K562 (cell line): ENCODE measurements at regions not wholly inside any gene's neighbourhood (a gene's known extent, or its start where the extent isn't known, plus 50 kb on each side); places are given as distances from the start of the nearest gene placed in this dataset.

Experiments
- ATAC-seq: fragments of 200-7000 bp; cut with Tn5 transposase; 3 replicates; pipeline ENCODE4 v1.9.1; 2020; ENCODE audit warnings: moderate library complexity
- BruUV-seq: library from RNA; stranded (reverse); fragments of 400-500 nt; replicated peaks from 2 replicates; lab custom pipeline; 2021; lab: Mats Ljungman, UMichigan
- CTCF ChIA-PET: fragments of 300-600 bp; formaldehyde crosslinking; extraction: SDS; loops from one replicate; lab custom pipeline; 2021; ENCODE audit warnings: low intra/inter-chr PET ratio; lab: Yijun Ruan, JAX
- POLR2A ChIA-PET: fragments of 300-600, 350-650 bp; sonication (Branson Sonifier 250); formaldehyde crosslinking; extraction: SDS; loops from one replicate; lab custom pipeline; 2021; ENCODE audit warnings: antibody characterized with exemption, inconsistent platforms; lab: Yijun Ruan, JAX
- DNase-seq, 4 experiments: peaks; one replicate each; pipeline versions ENCODE4 v3.0.0 to v3.0.0-alpha.2; 2011 to 2018; ENCODE audit warnings: low spot score in 3 of 4, mixed read lengths in 3 of 4; ENCODE audit errors: extremely low read depth in 1 of 4
- FAIRE-seq: peaks from 2 replicates; lab custom pipeline; 2011; peaks lifted over from hg19 to GRCh38; lab: Jason Lieb, UNC
- H2AFZ ChIP-seq: 2 replicates; pipeline ENCODE4 v1.6.0; 2011; ENCODE audit warnings: low read depth, low read length, control low read depth, inconsistent platforms
- H3K27ac ChIP-seq: fragments of 200-600 bp; 3 replicates; pipeline ENCODE4 v1.8.0; 2011; ENCODE audit warnings: low read depth, mild to moderate bottlenecking, control low read depth, inconsistent platforms, low read length, moderate library complexity, mixed read lengths; ENCODE audit errors: extremely low read depth
- H3K27me3 ChIP-seq, 2 experiments: fragments of 300-600 bp in 1 of 2; 2 replicates in 1 of 2; 3 replicates in 1 of 2; pipeline versions ENCODE4 v1.6.0 to v1.8.0; 2011; ENCODE audit warnings: inconsistent platforms in 2 of 2, low read length in 2 of 2, mild to moderate bottlenecking in 1 of 2, mixed read lengths in 1 of 2, moderate library complexity in 1 of 2; ENCODE audit not compliant: control insufficient read depth in 2 of 2, insufficient read depth in 2 of 2
- H3K36me3 ChIP-seq: fragments of 300-600 bp; 3 replicates; pipeline ENCODE4 v1.8.0; 2011; ENCODE audit warnings: mild to moderate bottlenecking, low read length, inconsistent platforms; ENCODE audit not compliant: control insufficient read depth, insufficient read depth
- H3K4me1 ChIP-seq, 2 experiments: fragments of 200-600 bp in 1 of 2; replicated peaks in 1 of 2; 2 replicates in 1 of 2; 3 replicates in 1 of 2; pipeline versions ENCODE4 v1.5.1 to v1.8.0; 2011; ENCODE audit warnings: inconsistent platforms in 2 of 2, low read length in 2 of 2, mild to moderate bottlenecking in 1 of 2, mixed read lengths in 1 of 2, moderate library complexity in 1 of 2; ENCODE audit not compliant: control insufficient read depth in 2 of 2, insufficient read depth in 2 of 2
- H3K4me2 ChIP-seq: 2 replicates; pipeline ENCODE4 v1.6.1; 2011; ENCODE audit warnings: low read length, control low read depth, inconsistent platforms, mixed read lengths; ENCODE audit not compliant: insufficient read depth
- H3K4me3 ChIP-seq: fragments of 200-600 bp; sonication (generic), shearing (Covaris generic); 2 replicates; pipeline ENCODE4 v1.5.1; 2016; ENCODE audit warnings: control low read depth, inconsistent platforms
- H3K79me2 ChIP-seq: fragments of 200-600 bp; 3 replicates; pipeline ENCODE4 v1.8.0; 2011; ENCODE audit warnings: low read length, inconsistent platforms; ENCODE audit not compliant: control insufficient read depth, insufficient read depth
- H3K9ac ChIP-seq, 2 experiments: 2 replicates each; pipeline versions ENCODE4 v1.6.0 to v1.6.1; 2011; ENCODE audit warnings: low read depth in 2 of 2, low read length in 2 of 2, control low read depth in 1 of 2, inconsistent platforms in 1 of 2, mild to moderate bottlenecking in 1 of 2, mixed read lengths in 1 of 2; ENCODE audit not compliant: insufficient read depth in 1 of 2
- H3K9me1 ChIP-seq: one replicate; pipeline ENCODE4 v1.6.0; 2011; ENCODE audit warnings: inconsistent platforms, mild to moderate bottlenecking, low read length, moderate library complexity; ENCODE audit not compliant: control insufficient read depth, insufficient read depth
- H3K9me3 ChIP-seq: replicated peaks from 2 replicates; pipeline ENCODE4 v1.5.1; 2011; ENCODE audit warnings: low read depth, low read length, inconsistent platforms; ENCODE audit not compliant: control insufficient read depth, insufficient read depth
- H4K20me1 ChIP-seq: replicated peaks from 2 replicates; pipeline ENCODE4 v1.6.1; 2011; ENCODE audit warnings: low read length, inconsistent platforms, mixed read lengths; ENCODE audit not compliant: control insufficient read depth, insufficient read depth
- EP300 ChIP-seq: IDR thresholded peaks from 2 replicates; pipeline ENCODE4 v1.6.1; 2012; ENCODE audit warnings: low read length, improper control_type of control experiment
- FOSL1 ChIP-seq: fragments of 200-800 bp; sonication (Bioruptor generic); conservative IDR thresholded peaks from 2 replicates; pipeline ENCODE4 v1.6.1; 2016; ENCODE audit warnings: missing genetic modification characterization, missing compliant biosample characterization
- HCFC1 ChIP-seq: IDR thresholded peaks from 2 replicates; pipeline ENCODE4 v1.6.1; 2012; ENCODE audit warnings: low read depth, low read length, improper control_type of control experiment
- HMG20B ChIP-seq: fragments of 250-450 bp; sonication (Bioruptor Pico); IDR thresholded peaks from 2 replicates; pipeline ENCODE4 v1.5.0; 2021; ENCODE audit warnings: mild to moderate bottlenecking
- HMGN3 ChIP-seq: IDR thresholded peaks from 2 replicates; pipeline ENCODE4 v1.6.1; 2011; ENCODE audit warnings: borderline replicate concordance, low read depth, mild to moderate bottlenecking, mixed read lengths, low read length; ENCODE audit not compliant: insufficient read length; ENCODE audit errors: extremely low read depth
- L3MBTL2 ChIP-seq: fragments of 450-650 bp; IDR thresholded peaks from 2 replicates; pipeline ENCODE4 v1.6.1; 2016; ENCODE audit warnings: mild to moderate bottlenecking, moderate library complexity
- PATZ1 ChIP-seq: fragments of 250-450 bp; sonication (Bioruptor Pico); IDR thresholded peaks from 2 replicates; pipeline ENCODE4 v1.5.0; 2020; ENCODE audit warnings: mild to moderate bottlenecking, borderline replicate concordance
- RBM17 ChIP-seq: fragments of 200-400 bp; formaldehyde crosslinking; IDR thresholded peaks from 2 replicates; pipeline ENCODE4 v1.6.1; 2017; ENCODE audit warnings: low read depth, mild to moderate bottlenecking, low read length, borderline replicate concordance
- SMAD4 ChIP-seq: fragments of 250-450 bp; sonication (Bioruptor Pico); conservative IDR thresholded peaks from 2 replicates; pipeline ENCODE4 v1.8.0; 2021; ENCODE audit warnings: inconsistent platforms, mild to moderate bottlenecking, moderate library complexity
- TOE1 ChIP-seq, 2 experiments: fragments of 450-650 bp in 1 of 2; sonication (generic) in 1 of 2; formaldehyde crosslinking in 1 of 2; IDR thresholded peaks; 2 replicates each; pipeline versions ENCODE4 v1.7.1 to v1.8.0; 2016 to 2022; ENCODE audit warnings: borderline replicate concordance in 2 of 2, mild to moderate bottlenecking in 2 of 2, antibody characterized with exemption in 1 of 2, inconsistent platforms in 1 of 2, low read depth in 1 of 2, missing genetic modification reagents in 1 of 2, moderate library complexity in 1 of 2
- USF1 ChIP-seq: sonication (generic); formaldehyde crosslinking; IDR thresholded peaks from 2 replicates; pipeline ENCODE4 v1.9.0; 2022; ENCODE audit warnings: mild to moderate bottlenecking, missing genetic modification reagents
- ZNF263 ChIP-seq: sonication (generic); formaldehyde crosslinking; IDR thresholded peaks from 2 replicates; pipeline ENCODE4 v1.8.0; 2022; ENCODE audit warnings: mild to moderate bottlenecking, missing genetic modification reagents, borderline replicate concordance
- ZNF282 ChIP-seq: sonication (generic); formaldehyde crosslinking; IDR thresholded peaks from 2 replicates; pipeline ENCODE4 v1.8.1; 2023; ENCODE audit warnings: missing genetic modification reagents
- WGBS: fragments of 100-300 bp; shearing (Covaris generic); methylation state at CpG from one replicate; pipeline ENCODE4 v1.1.6; 2016; ENCODE audit warnings: low coverage, mixed read lengths; ENCODE audit not compliant: insufficient coverage; ENCODE audit errors: missing lambda C conversion rate; 5-methylcytosine and 5-hydroxymethylcytosine counted together
- in situ Hi-C: fragments of 300-500 bp; cut with MboI; formaldehyde crosslinking; loops from 4 replicates; pipeline ENCODE4 v1.15.0; 2018; ENCODE audit warnings: inconsistent platforms, mixed read lengths
- intact Hi-C: fragments of 100-400 bp; cut with micrococcal nuclease; formaldehyde crosslinking; loops from 2 replicates; pipeline ENCODE4 v1.14.2; 2022

DNA sequence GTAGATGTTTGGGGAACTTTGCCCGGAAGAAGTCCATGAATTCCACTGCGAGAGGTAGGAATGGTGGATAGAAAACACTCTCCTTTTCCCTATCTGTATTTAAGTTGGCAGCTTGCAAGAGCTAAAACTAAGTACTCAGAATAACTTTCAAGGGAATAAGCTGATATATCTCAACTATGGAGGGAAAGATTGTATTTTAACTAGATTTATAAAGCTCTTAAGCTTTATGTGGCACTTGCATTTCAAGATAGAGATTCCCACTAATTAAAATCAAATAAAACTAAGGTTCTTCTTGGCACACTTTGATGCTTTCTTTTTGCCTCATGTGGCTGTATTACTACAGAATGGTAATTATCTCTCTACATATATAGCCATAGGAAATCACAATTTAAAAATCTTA lies 149.7 kb upstream of the STARD13 start:
- Histone ChIP-seq H3K79me2 (no peaks in the 10 kb centered on the region), H3K4me1 (no peaks in the 10 kb centered on the region), H3K9ac (no peak overlapping the region), H3K27me3 (no peaks in the 10 kb centered on the region), H3K4me2 (no peak overlapping the region), H3K9me1 (no peaks in the 10 kb centered on the region), H3K4me3 (no peak overlapping the region), H2AFZ (no peak overlapping the region), H3K36me3 (no peaks in the 10 kb centered on the region), H4K20me1 (no peaks in the 10 kb centered on the region), H3K9me3 (no peaks in the 10 kb centered on the region), H3K27ac (no peak overlapping the region)
- ChIA-PET POLR2A (no interaction called here), CTCF (no interaction called here)
- intact Hi-C loops (no loop called here), in situ Hi-C loops (no loop called here)
- TF ChIP-seq HMG20B (CRISPR knock-in tag) (no peak), ZNF263 (CRISPR knock-in tag) (no peak), USF1 (CRISPR knock-in tag) (no peak), ZNF282 (CRISPR knock-in tag) (no peak), HCFC1 (no peak), FOSL1 (no peak), RBM17 (no peak)
- BruUV-seq: no TSS peak
- ATAC-seq (no peak), FAIRE-seq (no peak), DNase-seq (no peak)
- WGBS: 0% methylated on average over 2 of the region's 2 CpGs

DNA sequence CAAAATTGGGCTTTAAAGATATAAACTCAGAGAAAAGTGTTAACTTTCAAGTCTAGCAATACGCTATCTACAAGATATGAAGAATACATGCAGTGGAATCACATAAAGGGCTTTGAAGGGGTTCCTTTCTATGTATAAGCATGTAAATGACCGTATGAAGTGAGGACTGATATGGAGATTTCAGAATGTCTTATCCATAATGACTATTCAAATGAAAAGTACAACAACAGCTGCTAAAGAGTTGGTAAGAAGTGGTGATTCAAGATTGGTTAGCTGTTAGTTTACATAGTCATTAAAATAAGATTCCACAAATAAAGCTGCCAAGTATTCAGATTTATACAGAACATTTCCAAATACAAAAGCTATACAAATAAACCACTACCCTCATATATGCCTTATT lies 153.4 kb upstream of the STARD13 start:
- H3K4me3 ChIP-seq: no peak overlapping the region
- BruUV-seq: no TSS peak
- ChIA-PET POLR2A (no interaction called here), CTCF (no interaction called here)
- in situ Hi-C loops (no loop called here), intact Hi-C loops (no loop called here)
- 0% methylated on average over 2 of the region's 2 CpGs for WGBS
- H3K27ac ChIP-seq: no peak overlapping the region
- H3K9me3 ChIP-seq: no peaks in the 10 kb centered on the region
- H3K9me1 ChIP-seq: no peaks in the 10 kb centered on the region
- H3K79me2 ChIP-seq: no peaks in the 10 kb centered on the region
- H3K4me2 ChIP-seq: no peak overlapping the region
- H4K20me1 ChIP-seq: no peaks in the 10 kb centered on the region
- DNase-seq (no peak), ATAC-seq (no peak), FAIRE-seq (no peak)
- H2AFZ ChIP-seq: no peak overlapping the region
- H3K27me3 ChIP-seq: no peaks in the 10 kb centered on the region
- H3K36me3 ChIP-seq: no peaks in the 10 kb centered on the region
- no peaks in the 10 kb centered on the region for H3K4me1 ChIP-seq
- H3K9ac ChIP-seq: no peak overlapping the region
- TF ChIP-seq EP300 (no peak), PATZ1 (no peak), SMAD4 (CRISPR knock-in tag) (no peak), L3MBTL2 (no peak), HMGN3 (no peak), HCFC1 (no peak), TOE1 (IDR thresholded peaks at IDR 0.05; ENCODE audit: borderline replicate concordance) (no peak), TOE1 (CRISPR knock-in tag; IDR thresholded peaks at IDR 0.05; ENCODE audit: borderline replicate concordance, low read depth) (no peak)
